ENCODE measurements at regions not wholly inside any gene's neighbourhood (a gene's known extent, or its start where the extent isn't known, plus 50 kb on each side); places are given as distances from the start of the nearest gene placed in this dataset.

DNA sequence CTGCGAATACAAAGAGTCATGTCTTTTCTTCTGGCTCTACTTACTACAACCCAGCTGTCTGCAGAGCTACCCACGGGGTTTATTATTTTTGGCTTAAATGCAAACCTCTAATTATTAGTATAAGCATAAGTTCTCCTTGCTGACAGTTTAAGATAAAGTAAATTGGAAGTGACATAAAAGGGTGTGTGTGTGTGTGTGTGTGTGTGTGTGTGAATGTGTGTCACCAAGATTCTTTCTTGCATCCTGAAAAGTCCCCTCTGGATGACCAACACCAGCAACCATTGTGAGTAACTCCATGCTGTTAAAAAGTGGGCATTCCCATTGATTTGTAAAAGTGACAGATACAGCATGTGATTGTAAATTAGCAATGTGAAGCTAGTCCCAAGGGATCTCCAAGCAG is 803.8 kb upstream of the ZNF608 start:
- no peak overlapping the region for H3K4me3 ChIP-seq (ENCODE audit: low read depth in 1 of 3, low read length in 3 of 3)
- no peak overlapping the region for H3K9ac ChIP-seq (ENCODE audit: low read depth in 1 of 2, low read length in 2 of 2)
- WGBS = 33% methylated on average over 2 of the region's 2 CpGs
- H3K27me3 ChIP-seq (ENCODE audit: control insufficient read depth in 4 of 4, insufficient read depth in 4 of 4, low read length in 3 of 4) = no peaks in the 10 kb centered on the region
- no peaks in the 10 kb centered on the region for H3K4me1 ChIP-seq (ENCODE audit: control insufficient read depth in 4 of 4, insufficient read depth in 4 of 4, low read length in 3 of 4)
- no peak overlapping the region for H3K27ac ChIP-seq (ENCODE audit: low read depth in 1 of 2, low read length in 2 of 2)
- no peaks in the 10 kb centered on the region for H3K36me3 ChIP-seq (ENCODE audit: control insufficient read depth in 4 of 4, insufficient read depth in 3 of 4, low read depth in 1 of 4, low read length in 3 of 4)
- DNase-seq (ENCODE audit: low spot score) = no peak
- TF ChIP-seq RAD21 (IDR thresholded peaks at IDR 0.05) = no peak
- TF ChIP-seq FOXA2 (IDR thresholded peaks at IDR 0.05) = no peak
- TF ChIP-seq NR2F2 (IDR thresholded peaks at IDR 0.05) = no peak
- TF ChIP-seq YY1 (IDR thresholded peaks at IDR 0.05) = no peak
- TF ChIP-seq TAF1 (conservative IDR thresholded peaks at IDR 0.05) = no peak
- TF ChIP-seq, protein P1, sequence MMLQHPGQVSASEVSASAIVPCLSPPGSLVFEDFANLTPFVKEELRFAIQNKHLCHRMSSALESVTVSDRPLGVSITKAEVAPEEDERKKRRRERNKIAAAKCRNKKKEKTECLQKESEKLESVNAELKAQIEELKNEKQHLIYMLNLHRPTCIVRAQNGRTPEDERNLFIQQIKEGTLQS (IDR thresholded peaks at IDR 0.05) = no peak
- H3K9me3 ChIP-seq (ENCODE audit: control insufficient read depth in 4 of 4, low read length in 3 of 4) = no peaks in the 10 kb centered on the region

DNA sequence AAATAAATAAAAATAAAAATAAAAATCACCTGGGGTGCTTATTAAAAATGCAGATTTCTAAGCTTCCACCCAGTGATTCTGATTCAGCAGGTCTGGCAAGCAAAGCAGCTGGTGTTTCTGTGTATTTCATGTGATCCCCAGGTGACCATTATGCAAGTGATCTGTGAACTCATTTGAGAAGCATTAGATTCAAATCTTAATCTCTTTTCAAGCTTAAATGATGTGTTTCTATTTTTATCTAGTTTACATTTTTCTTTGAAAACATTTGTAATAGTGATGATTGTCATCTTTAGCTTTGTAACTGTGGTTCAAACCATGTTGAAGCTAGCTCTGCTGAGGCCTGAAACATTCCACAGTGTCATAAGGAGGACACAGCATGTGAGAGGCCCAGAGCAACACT is 804.8 kb upstream of the ZNF608 start:
- DNase-seq (ENCODE audit: low spot score) = no peak
- Histone ChIP-seq H3K36me3 (ENCODE audit: control insufficient read depth in 4 of 4, insufficient read depth in 3 of 4, low read depth in 1 of 4, low read length in 3 of 4) (no peaks in the 10 kb centered on the region), H3K9ac (ENCODE audit: low read depth in 1 of 2, low read length in 2 of 2) (no peak overlapping the region), H3K4me1 (ENCODE audit: control insufficient read depth in 4 of 4, insufficient read depth in 4 of 4, low read length in 3 of 4) (no peaks in the 10 kb centered on the region), H3K27me3 (ENCODE audit: control insufficient read depth in 4 of 4, insufficient read depth in 4 of 4, low read length in 3 of 4) (no peaks in the 10 kb centered on the region), H3K4me3 (ENCODE audit: low read depth in 1 of 3, low read length in 3 of 3) (no peak overlapping the region), H3K27ac (ENCODE audit: low read depth in 1 of 2, low read length in 2 of 2) (no peak overlapping the region), H3K9me3 (ENCODE audit: control insufficient read depth in 4 of 4, low read length in 3 of 4) (no peaks in the 10 kb centered on the region)
- TF ChIP-seq HNF4G (IDR thresholded peaks at IDR 0.05) (no peak), SP1 (IDR thresholded peaks at IDR 0.05) (no peak), NR2F2 (IDR thresholded peaks at IDR 0.05) (no peak), RAD21 (IDR thresholded peaks at IDR 0.05) (no peak), FOXA1 (IDR thresholded peaks at IDR 0.05) (no peak), HNF4A (conservative IDR thresholded peaks at IDR 0.05) (no peak), JUND (IDR thresholded peaks at IDR 0.05) (no peak), EGR1 (IDR thresholded peaks at IDR 0.05; ENCODE audit: low read depth in 2 of 2) (no peak)
- TF ChIP-seq, protein P2, sequence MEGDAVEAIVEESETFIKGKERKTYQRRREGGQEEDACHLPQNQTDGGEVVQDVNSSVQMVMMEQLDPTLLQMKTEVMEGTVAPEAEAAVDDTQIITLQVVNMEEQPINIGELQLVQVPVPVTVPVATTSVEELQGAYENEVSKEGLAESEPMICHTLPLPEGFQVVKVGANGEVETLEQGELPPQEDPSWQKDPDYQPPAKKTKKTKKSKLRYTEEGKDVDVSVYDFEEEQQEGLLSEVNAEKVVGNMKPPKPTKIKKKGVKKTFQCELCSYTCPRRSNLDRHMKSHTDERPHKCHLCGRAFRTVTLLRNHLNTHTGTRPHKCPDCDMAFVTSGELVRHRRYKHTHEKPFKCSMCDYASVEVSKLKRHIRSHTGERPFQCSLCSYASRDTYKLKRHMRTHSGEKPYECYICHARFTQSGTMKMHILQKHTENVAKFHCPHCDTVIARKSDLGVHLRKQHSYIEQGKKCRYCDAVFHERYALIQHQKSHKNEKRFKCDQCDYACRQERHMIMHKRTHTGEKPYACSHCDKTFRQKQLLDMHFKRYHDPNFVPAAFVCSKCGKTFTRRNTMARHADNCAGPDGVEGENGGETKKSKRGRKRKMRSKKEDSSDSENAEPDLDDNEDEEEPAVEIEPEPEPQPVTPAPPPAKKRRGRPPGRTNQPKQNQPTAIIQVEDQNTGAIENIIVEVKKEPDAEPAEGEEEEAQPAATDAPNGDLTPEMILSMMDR (IDR thresholded peaks at IDR 0.05; ENCODE audit: low read depth, low read length, missing input control) = no peak
- TF ChIP-seq, protein P3, sequence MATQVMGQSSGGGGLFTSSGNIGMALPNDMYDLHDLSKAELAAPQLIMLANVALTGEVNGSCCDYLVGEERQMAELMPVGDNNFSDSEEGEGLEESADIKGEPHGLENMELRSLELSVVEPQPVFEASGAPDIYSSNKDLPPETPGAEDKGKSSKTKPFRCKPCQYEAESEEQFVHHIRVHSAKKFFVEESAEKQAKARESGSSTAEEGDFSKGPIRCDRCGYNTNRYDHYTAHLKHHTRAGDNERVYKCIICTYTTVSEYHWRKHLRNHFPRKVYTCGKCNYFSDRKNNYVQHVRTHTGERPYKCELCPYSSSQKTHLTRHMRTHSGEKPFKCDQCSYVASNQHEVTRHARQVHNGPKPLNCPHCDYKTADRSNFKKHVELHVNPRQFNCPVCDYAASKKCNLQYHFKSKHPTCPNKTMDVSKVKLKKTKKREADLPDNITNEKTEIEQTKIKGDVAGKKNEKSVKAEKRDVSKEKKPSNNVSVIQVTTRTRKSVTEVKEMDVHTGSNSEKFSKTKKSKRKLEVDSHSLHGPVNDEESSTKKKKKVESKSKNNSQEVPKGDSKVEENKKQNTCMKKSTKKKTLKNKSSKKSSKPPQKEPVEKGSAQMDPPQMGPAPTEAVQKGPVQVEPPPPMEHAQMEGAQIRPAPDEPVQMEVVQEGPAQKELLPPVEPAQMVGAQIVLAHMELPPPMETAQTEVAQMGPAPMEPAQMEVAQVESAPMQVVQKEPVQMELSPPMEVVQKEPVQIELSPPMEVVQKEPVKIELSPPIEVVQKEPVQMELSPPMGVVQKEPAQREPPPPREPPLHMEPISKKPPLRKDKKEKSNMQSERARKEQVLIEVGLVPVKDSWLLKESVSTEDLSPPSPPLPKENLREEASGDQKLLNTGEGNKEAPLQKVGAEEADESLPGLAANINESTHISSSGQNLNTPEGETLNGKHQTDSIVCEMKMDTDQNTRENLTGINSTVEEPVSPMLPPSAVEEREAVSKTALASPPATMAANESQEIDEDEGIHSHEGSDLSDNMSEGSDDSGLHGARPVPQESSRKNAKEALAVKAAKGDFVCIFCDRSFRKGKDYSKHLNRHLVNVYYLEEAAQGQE (IDR thresholded peaks at IDR 0.05) = no peak

DNA sequence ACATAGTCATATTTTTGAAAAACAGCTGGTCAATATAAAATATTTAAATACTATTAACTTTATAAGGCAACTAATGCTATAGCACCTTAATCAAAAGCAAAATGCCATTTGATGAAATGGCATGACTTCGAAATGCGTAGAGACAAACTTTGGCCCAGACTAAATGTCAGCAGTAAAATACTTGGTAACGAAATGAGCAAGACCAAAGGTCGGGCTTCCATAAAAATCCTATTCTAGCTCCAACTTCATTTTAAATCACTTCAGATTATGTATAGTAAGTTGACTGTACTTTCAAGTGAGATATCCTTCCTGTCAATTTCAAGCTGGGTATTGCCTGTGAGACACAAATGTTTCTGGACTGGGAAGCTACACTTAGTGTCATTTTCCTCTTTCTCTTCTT is 805.4 kb upstream of the ZNF608 start:
- Histone ChIP-seq H3K9ac (ENCODE audit: low read depth in 1 of 2, low read length in 2 of 2) (no peak overlapping the region), H3K4me1 (ENCODE audit: control insufficient read depth in 4 of 4, insufficient read depth in 4 of 4, low read length in 3 of 4) (no peaks in the 10 kb centered on the region), H3K27ac (ENCODE audit: low read depth in 1 of 2, low read length in 2 of 2) (no peak overlapping the region), H3K27me3 (ENCODE audit: control insufficient read depth in 4 of 4, insufficient read depth in 4 of 4, low read length in 3 of 4) (no peaks in the 10 kb centered on the region), H3K36me3 (ENCODE audit: control insufficient read depth in 4 of 4, insufficient read depth in 3 of 4, low read depth in 1 of 4, low read length in 3 of 4) (no peaks in the 10 kb centered on the region), H3K9me3 (ENCODE audit: control insufficient read depth in 4 of 4, low read length in 3 of 4) (no peaks in the 10 kb centered on the region), H3K4me3 (ENCODE audit: low read depth in 1 of 3, low read length in 3 of 3) (no peak overlapping the region)
- no peak for DNase-seq (ENCODE audit: low spot score)
- WGBS = 87% methylated on average over 4 of the region's 4 CpGs
- no peak for TF ChIP-seq EGR1 (IDR thresholded peaks at IDR 0.05; ENCODE audit: low read depth in 2 of 2)

All from liver (tissue), 8 donors.